ENCODE measurements at regions not wholly inside any gene's neighbourhood (a gene's known extent, or its start where the extent isn't known, plus 50 kb on each side); places are given as distances from the start of the nearest gene placed in this dataset.

DNA sequence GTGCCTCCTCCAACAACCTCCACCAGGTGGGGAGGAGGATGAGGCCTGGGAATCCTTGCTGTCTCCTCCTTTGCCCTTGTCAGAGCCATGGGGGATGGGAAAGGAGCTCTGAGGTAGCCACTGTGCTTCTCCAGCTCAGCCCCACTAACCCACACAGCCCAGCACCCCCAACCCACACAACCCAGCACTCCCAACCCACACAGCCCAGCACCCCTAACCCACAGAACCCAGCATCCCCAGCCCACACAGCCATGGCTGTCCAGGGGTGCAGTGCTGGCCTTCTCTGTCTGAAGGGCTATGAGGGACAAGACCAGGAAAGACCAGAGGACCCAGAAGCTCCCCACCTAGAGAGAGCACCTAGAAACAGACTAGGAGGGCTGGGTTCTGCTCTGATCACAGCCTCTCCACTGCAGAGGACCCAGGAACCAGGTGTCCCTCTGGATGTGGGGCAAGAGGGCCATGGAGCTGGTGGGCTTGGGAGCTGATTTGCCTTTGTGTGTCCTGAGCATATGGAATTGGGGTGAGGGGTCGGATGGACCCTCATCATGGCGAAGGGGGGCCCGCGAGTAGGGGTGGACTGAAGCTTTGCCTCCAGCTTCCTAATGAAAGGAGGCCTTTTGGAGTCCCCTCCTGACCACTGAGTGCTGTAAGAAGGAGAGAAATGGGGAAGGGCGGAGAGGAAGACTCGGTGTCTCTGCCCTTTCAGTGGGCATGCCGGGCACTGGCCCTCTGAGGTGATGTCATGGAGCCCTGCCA, 117.6 kb upstream of the THY1 start:
- TF ChIP-seq, protein P1, sequence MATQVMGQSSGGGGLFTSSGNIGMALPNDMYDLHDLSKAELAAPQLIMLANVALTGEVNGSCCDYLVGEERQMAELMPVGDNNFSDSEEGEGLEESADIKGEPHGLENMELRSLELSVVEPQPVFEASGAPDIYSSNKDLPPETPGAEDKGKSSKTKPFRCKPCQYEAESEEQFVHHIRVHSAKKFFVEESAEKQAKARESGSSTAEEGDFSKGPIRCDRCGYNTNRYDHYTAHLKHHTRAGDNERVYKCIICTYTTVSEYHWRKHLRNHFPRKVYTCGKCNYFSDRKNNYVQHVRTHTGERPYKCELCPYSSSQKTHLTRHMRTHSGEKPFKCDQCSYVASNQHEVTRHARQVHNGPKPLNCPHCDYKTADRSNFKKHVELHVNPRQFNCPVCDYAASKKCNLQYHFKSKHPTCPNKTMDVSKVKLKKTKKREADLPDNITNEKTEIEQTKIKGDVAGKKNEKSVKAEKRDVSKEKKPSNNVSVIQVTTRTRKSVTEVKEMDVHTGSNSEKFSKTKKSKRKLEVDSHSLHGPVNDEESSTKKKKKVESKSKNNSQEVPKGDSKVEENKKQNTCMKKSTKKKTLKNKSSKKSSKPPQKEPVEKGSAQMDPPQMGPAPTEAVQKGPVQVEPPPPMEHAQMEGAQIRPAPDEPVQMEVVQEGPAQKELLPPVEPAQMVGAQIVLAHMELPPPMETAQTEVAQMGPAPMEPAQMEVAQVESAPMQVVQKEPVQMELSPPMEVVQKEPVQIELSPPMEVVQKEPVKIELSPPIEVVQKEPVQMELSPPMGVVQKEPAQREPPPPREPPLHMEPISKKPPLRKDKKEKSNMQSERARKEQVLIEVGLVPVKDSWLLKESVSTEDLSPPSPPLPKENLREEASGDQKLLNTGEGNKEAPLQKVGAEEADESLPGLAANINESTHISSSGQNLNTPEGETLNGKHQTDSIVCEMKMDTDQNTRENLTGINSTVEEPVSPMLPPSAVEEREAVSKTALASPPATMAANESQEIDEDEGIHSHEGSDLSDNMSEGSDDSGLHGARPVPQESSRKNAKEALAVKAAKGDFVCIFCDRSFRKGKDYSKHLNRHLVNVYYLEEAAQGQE (IDR thresholded peaks at IDR 0.05; ENCODE audit: low read depth): no peak
- TF ChIP-seq CREB1 (IDR thresholded peaks at IDR 0.05; ENCODE audit: low read depth): no peak
- TF ChIP-seq, protein P2, sequence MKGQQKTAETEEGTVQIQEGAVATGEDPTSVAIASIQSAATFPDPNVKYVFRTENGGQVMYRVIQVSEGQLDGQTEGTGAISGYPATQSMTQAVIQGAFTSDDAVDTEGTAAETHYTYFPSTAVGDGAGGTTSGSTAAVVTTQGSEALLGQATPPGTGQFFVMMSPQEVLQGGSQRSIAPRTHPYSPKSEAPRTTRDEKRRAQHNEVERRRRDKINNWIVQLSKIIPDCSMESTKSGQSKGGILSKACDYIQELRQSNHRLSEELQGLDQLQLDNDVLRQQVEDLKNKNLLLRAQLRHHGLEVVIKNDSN (IDR thresholded peaks at IDR 0.05): no peak
- TF ChIP-seq ZBTB7A (IDR thresholded peaks at IDR 0.05; ENCODE audit: low read depth): no peak
- TF ChIP-seq RAD21 (IDR thresholded peaks at IDR 0.05; ENCODE audit: low read depth): no peak
- TF ChIP-seq, protein P3, sequence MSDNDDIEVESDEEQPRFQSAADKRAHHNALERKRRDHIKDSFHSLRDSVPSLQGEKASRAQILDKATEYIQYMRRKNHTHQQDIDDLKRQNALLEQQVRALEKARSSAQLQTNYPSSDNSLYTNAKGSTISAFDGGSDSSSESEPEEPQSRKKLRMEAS (IDR thresholded peaks at IDR 0.05): no peak
- no peak for TF ChIP-seq TAF1 (IDR thresholded peaks at IDR 0.05; ENCODE audit: low read depth)

All from Ishikawa (cell line).